ENCODE measurements at regions not wholly inside any gene's neighbourhood (a gene's known extent, or its start where the extent isn't known, plus 50 kb on each side); places are given as distances from the start of the nearest gene placed in this dataset.

DNA sequence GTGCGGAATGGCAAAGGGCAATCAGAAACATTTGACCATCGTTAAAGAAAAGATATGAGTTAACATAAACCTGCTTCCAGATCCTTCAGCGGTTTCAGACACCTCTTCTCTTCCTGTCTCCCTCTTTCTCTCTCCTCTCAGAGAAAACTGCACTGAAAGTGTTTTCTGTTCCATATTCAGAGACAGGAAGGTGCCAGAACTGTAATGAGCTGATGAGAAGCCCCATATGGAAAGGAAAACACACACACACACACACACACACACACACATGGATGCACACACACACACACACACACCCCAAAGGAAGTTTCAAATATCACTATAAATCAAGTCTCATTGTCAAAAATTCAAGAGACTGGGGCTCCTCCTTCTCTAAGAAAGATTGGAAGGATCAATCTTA is 515.5 kb downstream of the NUF2 start:
- TF ChIP-seq, protein P1, sequence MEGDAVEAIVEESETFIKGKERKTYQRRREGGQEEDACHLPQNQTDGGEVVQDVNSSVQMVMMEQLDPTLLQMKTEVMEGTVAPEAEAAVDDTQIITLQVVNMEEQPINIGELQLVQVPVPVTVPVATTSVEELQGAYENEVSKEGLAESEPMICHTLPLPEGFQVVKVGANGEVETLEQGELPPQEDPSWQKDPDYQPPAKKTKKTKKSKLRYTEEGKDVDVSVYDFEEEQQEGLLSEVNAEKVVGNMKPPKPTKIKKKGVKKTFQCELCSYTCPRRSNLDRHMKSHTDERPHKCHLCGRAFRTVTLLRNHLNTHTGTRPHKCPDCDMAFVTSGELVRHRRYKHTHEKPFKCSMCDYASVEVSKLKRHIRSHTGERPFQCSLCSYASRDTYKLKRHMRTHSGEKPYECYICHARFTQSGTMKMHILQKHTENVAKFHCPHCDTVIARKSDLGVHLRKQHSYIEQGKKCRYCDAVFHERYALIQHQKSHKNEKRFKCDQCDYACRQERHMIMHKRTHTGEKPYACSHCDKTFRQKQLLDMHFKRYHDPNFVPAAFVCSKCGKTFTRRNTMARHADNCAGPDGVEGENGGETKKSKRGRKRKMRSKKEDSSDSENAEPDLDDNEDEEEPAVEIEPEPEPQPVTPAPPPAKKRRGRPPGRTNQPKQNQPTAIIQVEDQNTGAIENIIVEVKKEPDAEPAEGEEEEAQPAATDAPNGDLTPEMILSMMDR (IDR thresholded peaks at IDR 0.05; ENCODE audit: borderline replicate concordance, extremely low read depth, insufficient read depth): no peak
- H3K9me3 ChIP-seq (ENCODE audit: control insufficient read depth in 2 of 3, insufficient read depth in 1 of 3, low read length in 3 of 3): no peaks in the 10 kb centered on the region

DNA sequence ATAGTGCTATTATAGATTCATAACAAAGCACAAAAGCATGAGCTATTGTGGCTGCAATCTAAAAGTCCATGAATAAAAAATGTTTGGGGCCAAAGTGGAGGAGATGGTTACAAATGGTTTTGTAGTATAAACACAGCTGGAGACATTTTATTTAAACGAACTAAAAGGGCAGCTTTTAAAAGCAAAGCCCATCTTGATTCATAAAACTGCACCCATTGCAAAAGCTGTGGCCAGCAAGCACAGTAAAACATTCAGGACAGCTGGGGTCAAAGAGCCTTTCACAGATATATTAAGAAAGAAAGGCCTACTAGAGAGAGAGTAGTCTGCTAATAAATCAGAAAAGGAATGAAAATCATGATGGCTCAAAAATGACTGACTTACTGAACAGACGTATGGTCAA is 520.8 kb downstream of the NUF2 start:
- no peaks in the 10 kb centered on the region for H3K36me3 ChIP-seq (ENCODE audit: control insufficient read depth in 2 of 3, insufficient read depth in 3 of 3, low read length in 3 of 3)
- H3K4me3 ChIP-seq (ENCODE audit: low read length in 3 of 3): no peak overlapping the region
- no peak overlapping the region for H3K27ac ChIP-seq (ENCODE audit: low read depth in 2 of 2, low read length in 2 of 2)
- H3K9me3 ChIP-seq (ENCODE audit: control insufficient read depth in 2 of 3, insufficient read depth in 1 of 3, low read length in 3 of 3): no peaks in the 10 kb centered on the region
- no peaks in the 10 kb centered on the region for H3K27me3 ChIP-seq (ENCODE audit: control insufficient read depth, insufficient read depth, low read length)
- intact Hi-C loops (cut with DNase I): no loop called here
- H3K9ac ChIP-seq (ENCODE audit: low read length in 3 of 3): no peak overlapping the region
- TF ChIP-seq, protein P1 (IDR thresholded peaks at IDR 0.05; ENCODE audit: borderline replicate concordance, extremely low read depth, insufficient read depth): no peak
- FAIRE-seq (no peak), DNase-seq (peak in 2 of 5 donors; percentile 41 to 68)
- no peaks in the 10 kb centered on the region for H3K4me1 ChIP-seq (ENCODE audit: control insufficient read depth in 2 of 3, insufficient read depth in 2 of 3, low read depth in 1 of 3, low read length in 3 of 3)

More for the DNA sequence above, 515.5 kb downstream of the NUF2 start:
- H3K4me1 ChIP-seq (ENCODE audit: control insufficient read depth in 2 of 3, insufficient read depth in 2 of 3, low read depth in 1 of 3, low read length in 3 of 3): no peaks in the 10 kb centered on the region
- no peak overlapping the region for H3K9ac ChIP-seq (ENCODE audit: low read length in 3 of 3)
- H3K4me3 ChIP-seq (ENCODE audit: low read length in 3 of 3): no peak overlapping the region
- no peak overlapping the region for H3K27ac ChIP-seq (ENCODE audit: low read depth in 2 of 2, low read length in 2 of 2)
- DNase-seq (peak in 1 of 5 donors; percentile 30), FAIRE-seq (no peak)
- intact Hi-C loops (cut with DNase I): no loop called here
- no peaks in the 10 kb centered on the region for H3K27me3 ChIP-seq (ENCODE audit: control insufficient read depth, insufficient read depth, low read length)
- H3K36me3 ChIP-seq (ENCODE audit: control insufficient read depth in 2 of 3, insufficient read depth in 3 of 3, low read length in 3 of 3): no peaks in the 10 kb centered on the region

DNA sequence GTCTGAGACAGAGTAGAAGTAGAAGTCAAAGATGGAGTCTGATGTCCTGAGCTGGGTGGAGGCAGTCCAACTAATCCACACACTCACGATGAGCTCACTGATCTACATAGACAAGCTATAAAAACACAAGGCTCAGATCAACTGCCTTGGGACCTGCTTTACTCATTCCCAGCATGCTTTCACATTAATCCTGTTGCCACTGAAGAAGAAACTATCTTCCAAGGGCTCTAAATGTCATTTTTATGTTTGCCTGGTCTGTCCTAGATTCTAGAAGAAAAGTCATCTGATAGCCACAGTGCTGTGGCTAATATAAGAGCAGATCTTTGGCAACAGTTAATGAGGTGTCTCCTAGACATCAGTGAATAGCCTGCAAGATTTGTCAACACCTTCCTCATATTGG is 522.7 kb downstream of the NUF2 start:
- H3K4me1 ChIP-seq (ENCODE audit: control insufficient read depth in 2 of 3, insufficient read depth in 2 of 3, low read depth in 1 of 3, low read length in 3 of 3): no peaks in the 10 kb centered on the region
- TF ChIP-seq, protein P1 (IDR thresholded peaks at IDR 0.05; ENCODE audit: borderline replicate concordance, extremely low read depth, insufficient read depth): no peak
- no peaks in the 10 kb centered on the region for H3K9me3 ChIP-seq (ENCODE audit: control insufficient read depth in 2 of 3, insufficient read depth in 1 of 3, low read length in 3 of 3)
- H3K9ac ChIP-seq (ENCODE audit: low read length in 3 of 3): no peak overlapping the region
- no peak for FAIRE-seq
- no peaks in the 10 kb centered on the region for H3K36me3 ChIP-seq (ENCODE audit: control insufficient read depth in 2 of 3, insufficient read depth in 3 of 3, low read length in 3 of 3)
- DNase-seq: peak in 1 of 5 donors; percentile 30
- no peak overlapping the region for H3K4me3 ChIP-seq (ENCODE audit: low read length in 3 of 3)
- no peaks in the 10 kb centered on the region for H3K27me3 ChIP-seq (ENCODE audit: control insufficient read depth, insufficient read depth, low read length)
- intact Hi-C loops (cut with DNase I): no loop called here
- H3K27ac ChIP-seq (ENCODE audit: low read depth in 2 of 2, low read length in 2 of 2): no peak overlapping the region

DNA sequence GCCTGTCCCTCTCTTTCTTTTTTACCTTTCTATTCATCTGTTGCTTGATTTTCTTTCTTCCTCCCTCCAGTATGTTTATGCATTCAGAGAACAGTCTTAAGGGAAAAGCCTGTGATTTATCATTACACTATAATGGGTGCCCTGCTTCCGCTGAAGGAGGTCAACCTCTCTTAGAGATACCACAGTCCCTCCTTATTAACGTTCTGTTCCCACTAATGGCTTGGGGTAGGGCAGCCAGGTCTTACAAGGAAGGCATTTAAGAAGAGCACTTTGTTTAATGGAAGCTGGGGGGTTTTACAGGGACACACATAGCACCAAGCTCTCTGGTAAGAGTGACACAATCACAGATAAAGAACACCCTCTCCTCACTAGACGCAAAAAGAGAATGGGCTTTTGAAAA is 523.5 kb downstream of the NUF2 start:
- intact Hi-C loops (cut with DNase I): no loop called here
- DNase-seq (no peak), FAIRE-seq (no peak)
- TF ChIP-seq, protein P1 (IDR thresholded peaks at IDR 0.05; ENCODE audit: borderline replicate concordance, extremely low read depth, insufficient read depth): no peak
- no peaks in the 10 kb centered on the region for H3K9me3 ChIP-seq (ENCODE audit: control insufficient read depth in 2 of 3, insufficient read depth in 1 of 3, low read length in 3 of 3)
- H3K4me3 ChIP-seq (ENCODE audit: low read length in 3 of 3): no peak overlapping the region
- no peaks in the 10 kb centered on the region for H3K36me3 ChIP-seq (ENCODE audit: control insufficient read depth in 2 of 3, insufficient read depth in 3 of 3, low read length in 3 of 3)
- no peaks in the 10 kb centered on the region for H3K27me3 ChIP-seq (ENCODE audit: control insufficient read depth, insufficient read depth, low read length)
- H3K4me1 ChIP-seq (ENCODE audit: control insufficient read depth in 2 of 3, insufficient read depth in 2 of 3, low read depth in 1 of 3, low read length in 3 of 3): no peaks in the 10 kb centered on the region
- no peak overlapping the region for H3K27ac ChIP-seq (ENCODE audit: low read depth in 2 of 2, low read length in 2 of 2)
- H3K9ac ChIP-seq (ENCODE audit: low read length in 3 of 3): no peak overlapping the region

Measured in kidney (tissue), 13 donors.